C4-2B (cell line): ENCODE measurements at regions not wholly inside any gene's neighbourhood (a gene's known extent, or its start where the extent isn't known, plus 50 kb on each side); places are given as distances from the start of the nearest gene placed in this dataset.
"Not testable (repeated sequence)": the region's sequence is repeated elsewhere in the genome, so short reads cannot be mapped to it uniquely, and the experiment has no call there.

Source experiments
- H3K27ac ChIP-seq: fragments of 450-650 bp; 2 replicates; pipeline ENCODE4 v1.5.1; 2017
- ZFX ChIP-seq: fragments of 450-650 bp; IDR thresholded peaks from 2 replicates; pipeline ENCODE4 v1.6.1; 2017
- TF ChIP-seq, protein P1 (sequence below): fragments of 450-650 bp; conservative IDR thresholded peaks from 2 replicates; pipeline ENCODE4 v1.5.1; 2017; ENCODE audit warnings: mild to moderate bottlenecking

DNA sequence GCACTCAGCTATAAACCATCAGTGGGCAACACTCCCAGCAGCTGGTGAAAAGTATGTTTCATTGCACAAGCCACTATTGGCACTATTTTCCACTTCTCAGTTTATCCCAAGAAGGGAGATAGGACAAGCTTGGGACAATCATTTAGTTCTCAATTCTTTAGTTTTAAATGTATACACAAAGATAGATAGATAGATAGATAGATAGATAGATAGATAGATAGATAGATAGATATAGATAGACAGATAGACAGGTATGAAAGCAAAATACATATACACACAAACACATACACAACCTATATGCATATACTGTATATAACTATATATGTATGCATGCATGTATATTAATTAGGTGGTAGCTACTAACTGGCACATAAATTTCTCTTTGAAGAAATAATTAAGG, 411.6 kb upstream of the KCND2 start:
- H3K27ac ChIP-seq, result no peak overlapping the region
- TF ChIP-seq ZFX, result no peak
- TF ChIP-seq, protein P1, sequence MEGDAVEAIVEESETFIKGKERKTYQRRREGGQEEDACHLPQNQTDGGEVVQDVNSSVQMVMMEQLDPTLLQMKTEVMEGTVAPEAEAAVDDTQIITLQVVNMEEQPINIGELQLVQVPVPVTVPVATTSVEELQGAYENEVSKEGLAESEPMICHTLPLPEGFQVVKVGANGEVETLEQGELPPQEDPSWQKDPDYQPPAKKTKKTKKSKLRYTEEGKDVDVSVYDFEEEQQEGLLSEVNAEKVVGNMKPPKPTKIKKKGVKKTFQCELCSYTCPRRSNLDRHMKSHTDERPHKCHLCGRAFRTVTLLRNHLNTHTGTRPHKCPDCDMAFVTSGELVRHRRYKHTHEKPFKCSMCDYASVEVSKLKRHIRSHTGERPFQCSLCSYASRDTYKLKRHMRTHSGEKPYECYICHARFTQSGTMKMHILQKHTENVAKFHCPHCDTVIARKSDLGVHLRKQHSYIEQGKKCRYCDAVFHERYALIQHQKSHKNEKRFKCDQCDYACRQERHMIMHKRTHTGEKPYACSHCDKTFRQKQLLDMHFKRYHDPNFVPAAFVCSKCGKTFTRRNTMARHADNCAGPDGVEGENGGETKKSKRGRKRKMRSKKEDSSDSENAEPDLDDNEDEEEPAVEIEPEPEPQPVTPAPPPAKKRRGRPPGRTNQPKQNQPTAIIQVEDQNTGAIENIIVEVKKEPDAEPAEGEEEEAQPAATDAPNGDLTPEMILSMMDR, result no peak

DNA sequence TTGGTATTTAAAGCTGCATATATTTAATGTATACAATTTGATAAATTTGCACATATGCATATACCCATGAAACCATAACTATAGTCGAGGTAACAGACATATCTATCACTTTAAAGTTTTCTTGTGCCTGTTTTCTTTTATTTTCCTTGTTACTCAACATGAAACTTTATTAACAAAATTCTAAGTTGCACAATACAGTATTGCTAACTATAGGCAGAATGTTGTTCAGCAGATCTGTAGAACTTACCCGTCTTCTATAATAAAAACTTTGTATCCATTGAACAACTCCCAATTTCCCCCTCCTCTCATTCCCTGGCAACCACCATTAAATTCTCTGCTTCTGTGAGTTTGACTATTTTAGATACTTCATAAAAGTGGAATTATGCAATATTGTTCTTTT, 404.6 kb upstream of the KCND2 start:
- no peak for TF ChIP-seq ZFX
- TF ChIP-seq, protein P1, result no peak
- H3K27ac ChIP-seq, result no peak overlapping the region

DNA sequence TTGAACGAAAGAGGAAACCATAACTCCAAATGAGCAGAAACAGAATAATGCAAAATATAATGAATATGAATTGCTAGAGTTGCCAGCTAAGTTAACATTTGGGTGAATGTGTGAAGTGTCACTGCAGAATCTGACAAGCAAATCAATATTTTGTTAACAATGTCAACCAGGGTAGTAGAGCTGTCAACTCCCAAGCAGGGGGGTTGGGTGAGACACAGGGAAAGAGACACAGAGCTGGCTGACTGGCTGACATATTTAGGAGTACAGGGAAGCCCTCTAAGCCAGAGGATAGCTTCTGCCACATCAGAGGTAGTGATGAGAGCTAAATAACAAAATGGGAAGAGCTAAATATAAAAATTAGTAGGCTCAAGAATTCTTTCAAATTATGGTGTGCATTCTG, 393.1 kb upstream of the KCND2 start:
- no peak for TF ChIP-seq ZFX
- TF ChIP-seq, protein P1, result no peak

DNA sequence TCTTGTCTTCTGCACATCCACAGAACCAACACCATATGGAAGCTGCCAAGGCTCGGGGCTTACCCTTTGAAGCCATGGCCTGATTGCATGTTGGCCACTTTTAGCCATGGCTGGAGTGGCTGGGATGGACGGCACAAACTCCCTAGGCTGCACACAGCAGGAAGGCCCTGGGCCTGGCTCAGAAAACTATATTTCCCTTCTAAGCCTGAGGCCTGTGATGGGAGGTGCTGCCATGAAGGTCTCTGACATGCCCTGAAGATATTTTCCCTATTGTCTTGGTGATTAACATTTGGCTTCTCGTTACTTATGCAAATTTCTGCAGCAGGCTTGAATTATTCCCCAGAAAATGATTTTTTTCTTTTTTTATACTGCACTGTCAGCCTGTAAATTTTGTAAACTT, 387.0 kb upstream of the KCND2 start:
- TF ChIP-seq, protein P1, result no peak
- TF ChIP-seq ZFX, result no peak
- H3K27ac ChIP-seq, result no peak overlapping the region

More for the DNA sequence above, 393.1 kb upstream of the KCND2 start:
- H3K27ac ChIP-seq, result no peak overlapping the region

DNA sequence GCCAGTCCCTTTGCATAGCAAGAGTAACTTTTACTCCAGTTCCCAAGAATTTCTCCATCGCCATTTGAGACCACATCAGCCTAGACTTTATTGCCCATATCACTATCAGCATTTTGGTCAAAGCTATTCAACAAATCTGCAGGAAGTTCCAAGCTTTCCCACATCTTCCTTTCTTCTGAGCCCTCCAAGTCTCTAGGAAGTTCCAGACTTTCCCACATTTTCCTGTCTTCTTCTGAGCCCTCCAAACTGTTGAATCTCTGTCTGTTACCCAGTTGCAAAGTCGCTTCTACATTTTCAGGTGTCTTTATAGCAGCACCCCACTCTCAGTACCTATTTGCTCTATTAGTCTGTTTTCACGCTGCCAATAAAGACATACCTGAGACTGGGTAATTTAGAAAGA, 386.4 kb upstream of the KCND2 start:
- H3K27ac ChIP-seq, result not testable (repeated sequence)

DNA sequence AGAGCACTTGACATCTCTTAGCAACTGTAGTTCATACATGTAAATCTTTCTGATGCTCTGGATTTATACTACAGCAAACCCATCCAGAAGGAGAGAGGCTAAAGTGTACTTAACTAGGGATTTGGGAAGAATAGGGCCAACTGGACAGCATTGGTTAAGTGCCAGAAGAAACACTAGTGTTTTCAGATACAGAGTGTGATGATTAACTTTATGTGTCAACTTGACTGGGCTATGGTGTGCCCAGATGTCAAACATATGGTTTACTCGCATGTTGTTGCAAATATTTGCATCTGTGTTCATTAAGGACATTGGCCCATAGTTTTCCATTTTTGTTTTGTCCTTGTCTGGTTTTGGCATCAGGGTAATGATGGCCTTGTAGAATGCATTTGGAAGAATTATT, 384.7 kb upstream of the KCND2 start:
- TF ChIP-seq, protein P1, result no peak
- no peak for TF ChIP-seq ZFX
- H3K27ac ChIP-seq, result no peak overlapping the region

DNA sequence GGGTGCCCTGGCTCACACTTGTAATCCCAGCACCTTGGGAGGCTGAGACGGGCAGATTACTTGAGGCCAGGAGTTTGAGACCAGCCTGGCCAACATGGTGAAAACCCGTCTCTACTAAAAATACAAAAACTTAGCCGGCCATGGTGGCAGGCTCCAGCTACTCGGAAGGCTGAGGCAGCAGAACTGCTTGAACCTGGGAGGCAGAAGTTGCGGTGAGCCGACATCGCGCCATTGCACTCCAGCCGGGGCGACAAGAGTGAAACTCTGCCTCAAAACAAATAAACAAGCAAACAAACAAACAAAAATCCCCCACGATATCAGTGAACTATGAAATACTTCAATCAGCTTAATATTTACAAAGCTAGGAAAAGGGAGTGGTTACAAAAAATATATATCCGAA, 382.3 kb upstream of the KCND2 start:
- TF ChIP-seq, protein P1, result no peak
- TF ChIP-seq ZFX, result no peak
- H3K27ac ChIP-seq, result no peak overlapping the region

DNA sequence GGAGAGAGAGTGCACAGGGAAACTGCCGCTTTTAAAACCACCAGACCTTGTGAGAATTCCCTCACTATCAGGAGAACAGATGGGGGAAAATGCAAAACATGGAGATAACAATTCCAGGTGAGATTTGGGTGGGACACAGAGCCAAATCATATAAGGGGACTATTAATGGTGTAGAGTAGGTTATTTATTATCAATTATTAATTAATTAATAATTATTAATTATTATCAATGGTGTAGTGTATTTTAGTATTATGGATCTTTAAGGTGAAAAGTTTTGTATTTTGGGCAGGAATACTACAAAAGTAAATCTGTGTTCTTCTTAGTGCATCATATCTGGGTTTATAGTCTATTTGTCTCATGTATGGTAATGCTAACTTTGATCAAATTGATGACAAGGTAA, 377.7 kb upstream of the KCND2 start:
- TF ChIP-seq, protein P1, result no peak
- no peak for TF ChIP-seq ZFX
- no peak overlapping the region for H3K27ac ChIP-seq
